ENCODE measurements at regions not wholly inside any gene's neighbourhood (a gene's known extent, or its start where the extent isn't known, plus 50 kb on each side); places are given as distances from the start of the nearest gene placed in this dataset.

GRCh38 chr13:63704521-63704920, 2288.9 kb upstream of the PCDH20 start:
- H3K4me1 ChIP-seq (ENCODE audit: control insufficient read depth in 4 of 4, insufficient read depth in 4 of 4, low read length in 3 of 4) = no peaks in the 10 kb centered on the region

More at GRCh38 chr13:63704521-63704920, 2288.9 kb upstream of the PCDH20 start:
- no peaks in the 10 kb centered on the region for H3K27me3 ChIP-seq (ENCODE audit: control insufficient read depth in 4 of 4, insufficient read depth in 4 of 4, low read length in 3 of 4)
- no peak overlapping the region for H3K4me3 ChIP-seq (ENCODE audit: low read depth in 1 of 3, low read length in 3 of 3)
- H3K27ac ChIP-seq (ENCODE audit: low read depth in 1 of 2, low read length in 2 of 2) = no peak overlapping the region
- TF ChIP-seq FOXA2 (IDR thresholded peaks at IDR 0.05) = no peak
- TF ChIP-seq, protein P1, sequence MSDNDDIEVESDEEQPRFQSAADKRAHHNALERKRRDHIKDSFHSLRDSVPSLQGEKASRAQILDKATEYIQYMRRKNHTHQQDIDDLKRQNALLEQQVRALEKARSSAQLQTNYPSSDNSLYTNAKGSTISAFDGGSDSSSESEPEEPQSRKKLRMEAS (IDR thresholded peaks at IDR 0.05) = no peak
- TF ChIP-seq REST (IDR thresholded peaks at IDR 0.05) = no peak
- TF ChIP-seq RAD21 (IDR thresholded peaks at IDR 0.05) = no peak
- TF ChIP-seq, protein P2, sequence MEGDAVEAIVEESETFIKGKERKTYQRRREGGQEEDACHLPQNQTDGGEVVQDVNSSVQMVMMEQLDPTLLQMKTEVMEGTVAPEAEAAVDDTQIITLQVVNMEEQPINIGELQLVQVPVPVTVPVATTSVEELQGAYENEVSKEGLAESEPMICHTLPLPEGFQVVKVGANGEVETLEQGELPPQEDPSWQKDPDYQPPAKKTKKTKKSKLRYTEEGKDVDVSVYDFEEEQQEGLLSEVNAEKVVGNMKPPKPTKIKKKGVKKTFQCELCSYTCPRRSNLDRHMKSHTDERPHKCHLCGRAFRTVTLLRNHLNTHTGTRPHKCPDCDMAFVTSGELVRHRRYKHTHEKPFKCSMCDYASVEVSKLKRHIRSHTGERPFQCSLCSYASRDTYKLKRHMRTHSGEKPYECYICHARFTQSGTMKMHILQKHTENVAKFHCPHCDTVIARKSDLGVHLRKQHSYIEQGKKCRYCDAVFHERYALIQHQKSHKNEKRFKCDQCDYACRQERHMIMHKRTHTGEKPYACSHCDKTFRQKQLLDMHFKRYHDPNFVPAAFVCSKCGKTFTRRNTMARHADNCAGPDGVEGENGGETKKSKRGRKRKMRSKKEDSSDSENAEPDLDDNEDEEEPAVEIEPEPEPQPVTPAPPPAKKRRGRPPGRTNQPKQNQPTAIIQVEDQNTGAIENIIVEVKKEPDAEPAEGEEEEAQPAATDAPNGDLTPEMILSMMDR (IDR thresholded peaks at IDR 0.05; ENCODE audit: low read depth, low read length, missing input control) = no peak
- no peak for TF ChIP-seq YY1 (IDR thresholded peaks at IDR 0.05)
- no peak for TF ChIP-seq NR2F2 (IDR thresholded peaks at IDR 0.05)
- TF ChIP-seq RXRA (IDR thresholded peaks at IDR 0.05) = no peak
- TF ChIP-seq GABPA (IDR thresholded peaks at IDR 0.05 in 1 of 2, conservative IDR thresholded peaks at IDR 0.05 in 1 of 2) = no peak
- TF ChIP-seq HNF4A (conservative IDR thresholded peaks at IDR 0.05) = no peak
- TF ChIP-seq HNF4G (IDR thresholded peaks at IDR 0.05) = no peak
- no peak for TF ChIP-seq ZBTB33 (IDR thresholded peaks at IDR 0.05)
- WGBS = 74% methylated on average over 4 of the region's 4 CpGs
- H3K9ac ChIP-seq (ENCODE audit: low read depth in 1 of 2, low read length in 2 of 2) = no peak overlapping the region
- DNase-seq (ENCODE audit: low spot score) = no peak
- peaks cover 0 to 4% (median 0%) of the 10 kb centered on the region in 4 donors for H3K9me3 ChIP-seq (ENCODE audit: control insufficient read depth in 4 of 4, low read length in 3 of 4)
- no peaks in the 10 kb centered on the region for H3K36me3 ChIP-seq (ENCODE audit: control insufficient read depth in 4 of 4, insufficient read depth in 3 of 4, low read depth in 1 of 4, low read length in 3 of 4)

Data from liver (tissue), 8 donors.